K562 (cell line): ENCODE measurements at regions not wholly inside any gene's neighbourhood (a gene's known extent, or its start where the extent isn't known, plus 50 kb on each side); places are given as distances from the start of the nearest gene placed in this dataset.
A peak's percentile ranks its signal among the peaks of the same experiment; 100 is the strongest.

Source experiments
- ATAC-seq: fragments of 200-7000 bp; cut with Tn5 transposase; 3 replicates; pipeline ENCODE4 v1.9.1; 2020; ENCODE audit warnings: moderate library complexity
- BruUV-seq: library from RNA; stranded (reverse); fragments of 400-500 nt; replicated peaks from 2 replicates; lab custom pipeline; 2021; lab: Mats Ljungman, UMichigan
- CTCF ChIA-PET: fragments of 300-600 bp; formaldehyde crosslinking; extraction: SDS; loops from one replicate; lab custom pipeline; 2021; ENCODE audit warnings: low intra/inter-chr PET ratio; lab: Yijun Ruan, JAX
- POLR2A ChIA-PET: fragments of 300-600, 350-650 bp; sonication (Branson Sonifier 250); formaldehyde crosslinking; extraction: SDS; loops from one replicate; lab custom pipeline; 2021; ENCODE audit warnings: antibody characterized with exemption, inconsistent platforms; lab: Yijun Ruan, JAX
- DNase-seq, 4 experiments: peaks; one replicate each; pipeline versions ENCODE4 v3.0.0 to v3.0.0-alpha.2; 2011 to 2018; ENCODE audit warnings: low spot score in 3 of 4, mixed read lengths in 3 of 4; ENCODE audit errors: extremely low read depth in 1 of 4
- FAIRE-seq: peaks from 2 replicates; lab custom pipeline; 2011; peaks lifted over from hg19 to GRCh38; lab: Jason Lieb, UNC
- H2AFZ ChIP-seq: 2 replicates; pipeline ENCODE4 v1.6.0; 2011; ENCODE audit warnings: low read depth, low read length, control low read depth, inconsistent platforms
- H3K27ac ChIP-seq: fragments of 200-600 bp; 3 replicates; pipeline ENCODE4 v1.8.0; 2011; ENCODE audit warnings: low read depth, mild to moderate bottlenecking, control low read depth, inconsistent platforms, low read length, moderate library complexity, mixed read lengths; ENCODE audit errors: extremely low read depth
- H3K27me3 ChIP-seq, 2 experiments: fragments of 300-600 bp in 1 of 2; 2 replicates in 1 of 2; 3 replicates in 1 of 2; pipeline versions ENCODE4 v1.6.0 to v1.8.0; 2011; ENCODE audit warnings: inconsistent platforms in 2 of 2, low read length in 2 of 2, mild to moderate bottlenecking in 1 of 2, mixed read lengths in 1 of 2, moderate library complexity in 1 of 2; ENCODE audit not compliant: control insufficient read depth in 2 of 2, insufficient read depth in 2 of 2
- H3K36me3 ChIP-seq: fragments of 300-600 bp; 3 replicates; pipeline ENCODE4 v1.8.0; 2011; ENCODE audit warnings: mild to moderate bottlenecking, low read length, inconsistent platforms; ENCODE audit not compliant: control insufficient read depth, insufficient read depth
- H3K4me1 ChIP-seq, 2 experiments: fragments of 200-600 bp in 1 of 2; replicated peaks in 1 of 2; 2 replicates in 1 of 2; 3 replicates in 1 of 2; pipeline versions ENCODE4 v1.5.1 to v1.8.0; 2011; ENCODE audit warnings: inconsistent platforms in 2 of 2, low read length in 2 of 2, mild to moderate bottlenecking in 1 of 2, mixed read lengths in 1 of 2, moderate library complexity in 1 of 2; ENCODE audit not compliant: control insufficient read depth in 2 of 2, insufficient read depth in 2 of 2
- H3K4me2 ChIP-seq: 2 replicates; pipeline ENCODE4 v1.6.1; 2011; ENCODE audit warnings: low read length, control low read depth, inconsistent platforms, mixed read lengths; ENCODE audit not compliant: insufficient read depth
- H3K4me3 ChIP-seq: fragments of 200-600 bp; sonication (generic), shearing (Covaris generic); 2 replicates; pipeline ENCODE4 v1.5.1; 2016; ENCODE audit warnings: control low read depth, inconsistent platforms
- H3K79me2 ChIP-seq: fragments of 200-600 bp; 3 replicates; pipeline ENCODE4 v1.8.0; 2011; ENCODE audit warnings: low read length, inconsistent platforms; ENCODE audit not compliant: control insufficient read depth, insufficient read depth
- H3K9ac ChIP-seq, 2 experiments: 2 replicates each; pipeline versions ENCODE4 v1.6.0 to v1.6.1; 2011; ENCODE audit warnings: low read depth in 2 of 2, low read length in 2 of 2, control low read depth in 1 of 2, inconsistent platforms in 1 of 2, mild to moderate bottlenecking in 1 of 2, mixed read lengths in 1 of 2; ENCODE audit not compliant: insufficient read depth in 1 of 2
- H3K9me1 ChIP-seq: one replicate; pipeline ENCODE4 v1.6.0; 2011; ENCODE audit warnings: inconsistent platforms, mild to moderate bottlenecking, low read length, moderate library complexity; ENCODE audit not compliant: control insufficient read depth, insufficient read depth
- H3K9me3 ChIP-seq: replicated peaks from 2 replicates; pipeline ENCODE4 v1.5.1; 2011; ENCODE audit warnings: low read depth, low read length, inconsistent platforms; ENCODE audit not compliant: control insufficient read depth, insufficient read depth
- H4K20me1 ChIP-seq: replicated peaks from 2 replicates; pipeline ENCODE4 v1.6.1; 2011; ENCODE audit warnings: low read length, inconsistent platforms, mixed read lengths; ENCODE audit not compliant: control insufficient read depth, insufficient read depth
- ATF3 ChIP-seq, 2 experiments: fragments of 450-650 bp in 1 of 2; sonication (generic) in 1 of 2; formaldehyde crosslinking in 1 of 2; IDR thresholded peaks in 1 of 2; conservative IDR thresholded peaks in 1 of 2; 2 replicates each; pipeline versions ENCODE4 v1.6.1 to v1.8.1; 2016 to 2023; ENCODE audit warnings: mild to moderate bottlenecking in 2 of 2, moderate library complexity in 2 of 2, inconsistent platforms in 1 of 2, missing genetic modification reagents in 1 of 2
- CREB1 ChIP-seq, 2 experiments: sonication (generic) in 1 of 2; formaldehyde crosslinking in 1 of 2; IDR thresholded peaks; 2 replicates each; pipeline versions ENCODE4 v1.6.1 to v1.8.0; 2012 to 2022; ENCODE audit warnings: inconsistent platforms in 1 of 2, mild to moderate bottlenecking in 1 of 2, missing genetic modification reagents in 1 of 2, moderate library complexity in 1 of 2
- GABPB1 ChIP-seq: sonication (generic); formaldehyde crosslinking; IDR thresholded peaks from 2 replicates; pipeline ENCODE4 v1.8.0; 2022; ENCODE audit warnings: mild to moderate bottlenecking, missing genetic modification reagents
- NR2C1 ChIP-seq, 2 experiments: fragments of 450-650 bp; IDR thresholded peaks; 2 replicates each; pipeline ENCODE4 v1.6.1; 2017; ENCODE audit warnings: mild to moderate bottlenecking in 2 of 2, antibody characterized with exemption in 1 of 2, inconsistent platforms in 1 of 2, missing compliant biosample characterization in 1 of 2, missing genetic modification characterization in 1 of 2
- WGBS: fragments of 100-300 bp; shearing (Covaris generic); methylation state at CpG from one replicate; pipeline ENCODE4 v1.1.6; 2016; ENCODE audit warnings: low coverage, mixed read lengths; ENCODE audit not compliant: insufficient coverage; ENCODE audit errors: missing lambda C conversion rate; 5-methylcytosine and 5-hydroxymethylcytosine counted together
- in situ Hi-C: fragments of 300-500 bp; cut with MboI; formaldehyde crosslinking; loops from 4 replicates; pipeline ENCODE4 v1.15.0; 2018; ENCODE audit warnings: inconsistent platforms, mixed read lengths
- intact Hi-C: fragments of 100-400 bp; cut with micrococcal nuclease; formaldehyde crosslinking; loops from 2 replicates; pipeline ENCODE4 v1.14.2; 2022
- TF ChIP-seq, protein P1 (sequence below), 2 experiments: fragments of 450-650 bp; formaldehyde crosslinking in 1 of 2; IDR thresholded peaks; 2 replicates each; pipeline versions ENCODE4 v1.4.0 to v1.6.1; 2014 to 2020; ENCODE audit warnings: mild to moderate bottlenecking in 2 of 2, borderline replicate concordance in 1 of 2, low read depth in 1 of 2

- TF ChIP-seq ATF3 (IDR thresholded peaks at IDR 0.05) (peak; percentile 66), ATF3 (CRISPR knock-in tag; conservative IDR thresholded peaks at IDR 0.05) (no peak), GABPB1 (CRISPR knock-in tag) (peak; percentile 53), CREB1 (IDR thresholded peaks at IDR 0.05) (no peak), CREB1 (CRISPR knock-in tag; IDR thresholded peaks at IDR 0.05) (peak; percentile 30; the same call in 1 of the 2 replicates)
- TF ChIP-seq, all 486 proteins: peak for 8
These were observed 111.7 kb upstream of the KCNJ6 start (continued) for GRCh38 chr21:38027901-38028498.

DNA sequence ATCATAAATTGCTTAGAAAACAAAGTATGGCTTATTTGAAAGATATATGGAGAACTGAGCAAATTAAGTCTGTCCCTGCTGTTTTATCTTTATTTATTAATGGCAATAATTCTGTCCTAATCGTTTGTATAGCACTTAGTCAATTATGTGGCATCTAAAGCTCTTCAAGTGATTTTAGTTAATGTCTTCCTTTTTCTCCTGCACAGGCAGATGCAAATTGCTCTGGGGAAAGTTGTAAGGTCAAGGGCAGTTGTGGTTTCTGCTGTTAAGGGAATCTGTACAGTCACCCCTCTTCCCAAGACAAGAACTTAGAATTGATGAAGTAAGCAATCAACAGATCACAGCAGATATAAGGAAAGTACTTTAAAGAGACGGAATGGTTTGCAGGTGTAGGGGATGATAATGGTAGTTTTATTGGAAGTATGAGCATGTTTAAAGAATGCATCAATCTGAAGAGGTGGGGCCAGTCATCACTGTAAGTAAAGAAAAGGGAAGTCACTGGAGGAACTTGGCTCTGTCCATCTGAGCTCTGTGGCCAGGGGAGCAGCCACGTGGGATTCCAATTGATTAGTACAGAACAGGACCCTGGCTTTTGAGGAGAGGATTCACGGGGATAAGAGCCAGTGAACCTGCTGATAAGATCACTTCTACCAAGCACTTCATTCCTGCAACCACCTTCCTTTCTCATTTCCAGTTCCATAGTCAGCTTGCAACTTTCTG is 116.0 kb upstream of the KCNJ6 start:
- Histone ChIP-seq H2AFZ (no peak overlapping the region), H3K9me3 (no peaks in the 10 kb centered on the region), H3K79me2 (no peaks in the 10 kb centered on the region), H3K9me1 (no peaks in the 10 kb centered on the region), H3K27me3 (no peaks in the 10 kb centered on the region), H4K20me1 (no peaks in the 10 kb centered on the region), H3K9ac (no peak overlapping the region), H3K4me3 (no peak overlapping the region), H3K4me1 (peaks cover 0 to 8% of the 10 kb centered on the region in 2 experiments; a peak in 3 of 5 replicates), H3K27ac (no peak overlapping the region), H3K4me2 (no peak overlapping the region), H3K36me3 (no peaks in the 10 kb centered on the region)
- CTCF ChIA-PET, result no interaction called here
- FAIRE-seq (no peak), ATAC-seq (peak; percentile 62; the same call in 2 of the 3 replicates), DNase-seq (no peak)
- in situ Hi-C loops (loop anchor here (5.0 kb wide), 1 partner anchor 95 kb away; no protein-coding TSS in a partner anchor), intact Hi-C loops (no loop called here)
- 5% methylated on average over 4 of the region's 4 CpGs for WGBS
- no TSS peak for BruUV-seq
- POLR2A ChIA-PET, result interaction anchor here (1.0 kb wide), 1 partner anchor 17 kb away, joined by 3 read pairs; no protein-coding TSS in a partner anchor
- TF ChIP-seq NR2C1 (IDR thresholded peaks at IDR 0.05) (no peak), NR2C1 (tag; IDR thresholded peaks at IDR 0.05) (0 out of 2 replicates have a peak, but pooled peaks have one; percentile 14)
- TF ChIP-seq, protein P1, sequence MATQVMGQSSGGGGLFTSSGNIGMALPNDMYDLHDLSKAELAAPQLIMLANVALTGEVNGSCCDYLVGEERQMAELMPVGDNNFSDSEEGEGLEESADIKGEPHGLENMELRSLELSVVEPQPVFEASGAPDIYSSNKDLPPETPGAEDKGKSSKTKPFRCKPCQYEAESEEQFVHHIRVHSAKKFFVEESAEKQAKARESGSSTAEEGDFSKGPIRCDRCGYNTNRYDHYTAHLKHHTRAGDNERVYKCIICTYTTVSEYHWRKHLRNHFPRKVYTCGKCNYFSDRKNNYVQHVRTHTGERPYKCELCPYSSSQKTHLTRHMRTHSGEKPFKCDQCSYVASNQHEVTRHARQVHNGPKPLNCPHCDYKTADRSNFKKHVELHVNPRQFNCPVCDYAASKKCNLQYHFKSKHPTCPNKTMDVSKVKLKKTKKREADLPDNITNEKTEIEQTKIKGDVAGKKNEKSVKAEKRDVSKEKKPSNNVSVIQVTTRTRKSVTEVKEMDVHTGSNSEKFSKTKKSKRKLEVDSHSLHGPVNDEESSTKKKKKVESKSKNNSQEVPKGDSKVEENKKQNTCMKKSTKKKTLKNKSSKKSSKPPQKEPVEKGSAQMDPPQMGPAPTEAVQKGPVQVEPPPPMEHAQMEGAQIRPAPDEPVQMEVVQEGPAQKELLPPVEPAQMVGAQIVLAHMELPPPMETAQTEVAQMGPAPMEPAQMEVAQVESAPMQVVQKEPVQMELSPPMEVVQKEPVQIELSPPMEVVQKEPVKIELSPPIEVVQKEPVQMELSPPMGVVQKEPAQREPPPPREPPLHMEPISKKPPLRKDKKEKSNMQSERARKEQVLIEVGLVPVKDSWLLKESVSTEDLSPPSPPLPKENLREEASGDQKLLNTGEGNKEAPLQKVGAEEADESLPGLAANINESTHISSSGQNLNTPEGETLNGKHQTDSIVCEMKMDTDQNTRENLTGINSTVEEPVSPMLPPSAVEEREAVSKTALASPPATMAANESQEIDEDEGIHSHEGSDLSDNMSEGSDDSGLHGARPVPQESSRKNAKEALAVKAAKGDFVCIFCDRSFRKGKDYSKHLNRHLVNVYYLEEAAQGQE (IDR thresholded peaks at IDR 0.05; ENCODE audit: borderline replicate concordance), result 0 out of 2 replicates have a peak, but pooled peaks have one; percentile 5
- TF ChIP-seq, protein P1 (CRISPR knock-in tag; IDR thresholded peaks at IDR 0.05; ENCODE audit: low read depth), result no peak
